ENCODE measurements at regions not wholly inside any gene's neighbourhood (a gene's known extent, or its start where the extent isn't known, plus 50 kb on each side); places are given as distances from the start of the nearest gene placed in this dataset.

- intact Hi-C loops (cut with DNase I; ENCODE audit: low total_unique reads), result no loop called here
- no peaks in the 10 kb centered on the region for H3K4me1 ChIP-seq
Observed at GRCh38 chr2:78439122-78439521, 586.4 kb upstream of the REG3G start.

DNA sequence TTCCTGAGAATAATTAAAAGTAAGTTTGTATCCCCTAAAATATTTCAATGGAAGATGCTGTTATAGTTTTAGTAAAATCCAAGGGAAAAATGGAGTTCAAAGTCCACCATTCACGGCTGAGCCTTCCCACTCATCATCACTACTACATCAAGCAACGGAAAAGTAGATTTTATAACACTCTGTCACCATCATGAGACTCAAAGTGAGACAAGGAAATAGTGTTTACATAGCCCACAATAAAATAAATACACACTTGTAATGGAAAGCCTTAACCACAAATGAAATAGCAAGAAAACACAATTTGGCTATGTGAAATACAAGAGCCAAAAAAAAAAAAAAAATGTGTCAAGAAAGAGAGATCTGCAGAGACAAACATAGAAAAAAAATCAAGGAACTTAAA is 569.9 kb upstream of the REG3G start:
- H3K4me3 ChIP-seq, result no peak overlapping the region
- H3K36me3 ChIP-seq, result no peaks in the 10 kb centered on the region
- H3K27me3 ChIP-seq, result no peaks in the 10 kb centered on the region
- no peak overlapping the region for H3K27ac ChIP-seq
- intact Hi-C loops (cut with DNase I; ENCODE audit: low total_unique reads), result no loop called here
- H3K4me1 ChIP-seq, result no peaks in the 10 kb centered on the region
- no peaks in the 10 kb centered on the region for H3K9me3 ChIP-seq
- TF ChIP-seq POLR2AphosphoS5 (IDR thresholded peaks at IDR 0.05) (no peak), POLR2A (IDR thresholded peaks at IDR 0.05) (no peak), CTCF (IDR thresholded peaks at IDR 0.05) (no peak)
- no peak for DNase-seq (ENCODE audit: low spot score in 2 of 2)

More at GRCh38 chr2:78439122-78439521, 586.4 kb upstream of the REG3G start:
- TF ChIP-seq POLR2AphosphoS5 (IDR thresholded peaks at IDR 0.05), result no peak
- TF ChIP-seq POLR2A (IDR thresholded peaks at IDR 0.05), result no peak
- TF ChIP-seq CTCF (IDR thresholded peaks at IDR 0.05), result no peak
- H3K36me3 ChIP-seq, result no peaks in the 10 kb centered on the region
- no peaks in the 10 kb centered on the region for H3K9me3 ChIP-seq
- H3K27ac ChIP-seq, result no peak overlapping the region
- no peak overlapping the region for H3K4me3 ChIP-seq
- DNase-seq (ENCODE audit: low spot score in 2 of 2), result no peak
- H3K27me3 ChIP-seq, result no peaks in the 10 kb centered on the region

DNA sequence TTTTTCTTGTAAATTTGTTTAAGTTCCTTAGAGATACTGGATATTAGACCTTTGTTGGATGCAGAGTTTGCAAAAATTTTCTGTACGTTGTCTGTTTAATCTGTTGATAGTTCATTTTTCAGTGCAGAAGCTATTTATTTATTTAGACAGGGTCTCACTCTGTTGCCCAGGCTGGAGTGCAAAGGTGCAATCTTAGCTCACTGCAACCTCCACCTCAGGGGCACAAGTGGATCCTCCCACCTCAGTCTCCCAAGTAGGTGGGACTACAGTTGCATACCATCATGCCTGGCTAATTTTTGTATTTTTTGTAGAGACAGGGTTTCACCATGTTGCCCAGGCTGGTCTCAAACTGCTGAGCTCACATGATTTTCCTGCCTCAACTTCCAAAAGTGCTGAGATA is 568.2 kb upstream of the REG3G start:
- intact Hi-C loops (cut with DNase I; ENCODE audit: low total_unique reads), result no loop called here
- no peak overlapping the region for H3K27ac ChIP-seq
- no peaks in the 10 kb centered on the region for H3K36me3 ChIP-seq
- H3K4me1 ChIP-seq, result no peaks in the 10 kb centered on the region
- no peak overlapping the region for H3K4me3 ChIP-seq
- TF ChIP-seq POLR2A (IDR thresholded peaks at IDR 0.05) (no peak), POLR2AphosphoS5 (IDR thresholded peaks at IDR 0.05) (no peak), CTCF (IDR thresholded peaks at IDR 0.05) (no peak)
- no peak for DNase-seq (ENCODE audit: low spot score in 2 of 2)
- no peaks in the 10 kb centered on the region for H3K9me3 ChIP-seq
- H3K27me3 ChIP-seq, result no peaks in the 10 kb centered on the region

GRCh38 chr2:78465707-78466106 is 559.8 kb upstream of the REG3G start:
- TF ChIP-seq POLR2A (IDR thresholded peaks at IDR 0.05) (no peak), POLR2AphosphoS5 (IDR thresholded peaks at IDR 0.05) (no peak), CTCF (IDR thresholded peaks at IDR 0.05) (no peak)
- intact Hi-C loops (cut with DNase I; ENCODE audit: low total_unique reads), result no loop called here
- no peaks in the 10 kb centered on the region for H3K4me1 ChIP-seq
- H3K27ac ChIP-seq, result no peak overlapping the region
- no peaks in the 10 kb centered on the region for H3K9me3 ChIP-seq
- DNase-seq (ENCODE audit: low spot score in 2 of 2), result no peak
- no peaks in the 10 kb centered on the region for H3K27me3 ChIP-seq
- no peaks in the 10 kb centered on the region for H3K36me3 ChIP-seq
- H3K4me3 ChIP-seq, result no peak overlapping the region

- DNase-seq (ENCODE audit: low spot score in 2 of 2), result no peak
- no peak overlapping the region for H3K27ac ChIP-seq
- no peak for TF ChIP-seq POLR2AphosphoS5 (IDR thresholded peaks at IDR 0.05)
- TF ChIP-seq POLR2A (IDR thresholded peaks at IDR 0.05), result no peak
- no peak for TF ChIP-seq CTCF (IDR thresholded peaks at IDR 0.05)
- H3K27me3 ChIP-seq, result no peaks in the 10 kb centered on the region
- no peak overlapping the region for H3K4me3 ChIP-seq
- intact Hi-C loops (cut with DNase I; ENCODE audit: low total_unique reads), result no loop called here
- no peaks in the 10 kb centered on the region for H3K9me3 ChIP-seq
- H3K36me3 ChIP-seq, result no peaks in the 10 kb centered on the region
- H3K4me1 ChIP-seq, result no peaks in the 10 kb centered on the region
Observed at GRCh38 chr2:78476619-78477229, 548.8 kb upstream of the REG3G start.
